SK-N-MC (cell line): ENCODE measurements at regions not wholly inside any gene's neighbourhood (a gene's known extent, or its start where the extent isn't known, plus 50 kb on each side); places are given as distances from the start of the nearest gene placed in this dataset.

Source experiments
- EZH2 ChIP-seq: fragments of 200-600 bp; sonication (generic); IDR thresholded peaks from one replicate; pipeline ENCODE4 v1.6.1; 2017; ENCODE audit warnings: antibody characterized with exemption
- FOXP2 ChIP-seq: optimal IDR thresholded peaks from 2 replicates; pipeline ENCODE3; 2011; ENCODE audit warnings: mild to moderate bottlenecking, moderate library complexity; ENCODE audit not compliant: insufficient read depth; ENCODE audit errors: extremely low read length, control extremely low read depth
- POLR2AphosphoS5 ChIP-seq: IDR thresholded peaks from 2 replicates; pipeline ENCODE4 v1.6.1; 2012; ENCODE audit warnings: mild to moderate bottlenecking, low read depth, low read length, borderline replicate concordance

DNA sequence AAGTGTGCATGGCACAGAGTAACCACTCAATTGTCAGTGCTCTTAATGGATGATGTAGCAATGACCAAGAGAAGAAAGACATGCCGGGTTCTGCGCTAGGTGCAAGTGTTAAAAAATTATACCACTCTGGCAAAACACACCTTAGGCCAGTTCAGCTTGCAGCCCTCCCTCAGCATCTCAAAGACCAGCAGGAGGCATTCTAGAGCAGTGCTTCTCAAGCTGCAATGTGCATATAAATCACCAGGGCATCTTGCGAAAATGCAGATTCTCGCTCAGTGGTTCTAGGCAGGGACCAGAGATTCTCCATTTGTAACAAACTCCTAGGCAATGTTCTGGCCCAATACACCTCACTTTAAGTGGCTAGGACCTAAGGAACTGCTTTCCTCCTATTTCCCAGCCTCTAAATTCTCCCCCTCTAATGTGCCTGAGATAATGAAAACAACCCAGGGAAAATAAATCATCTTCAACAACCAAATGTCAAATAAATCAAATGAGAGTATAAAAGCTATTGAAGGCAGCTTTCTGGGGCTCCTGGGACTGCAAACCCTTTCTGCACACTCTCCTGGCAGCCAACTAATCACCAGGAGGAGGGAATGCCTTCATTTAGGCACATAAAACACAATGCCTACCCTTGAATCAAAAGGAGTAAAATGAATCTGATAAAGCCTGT is 337.2 kb upstream of the API5 start:
- no peak for TF ChIP-seq EZH2
- TF ChIP-seq POLR2AphosphoS5: no peak
- TF ChIP-seq FOXP2: no peak
